ENCODE measurements at regions not wholly inside any gene's neighbourhood (a gene's known extent, or its start where the extent isn't known, plus 50 kb on each side); places are given as distances from the start of the nearest gene placed in this dataset.
"Not testable (repeated sequence)": the region's sequence is repeated elsewhere in the genome, so short reads cannot be mapped to it uniquely, and the experiment has no call there.

DNA sequence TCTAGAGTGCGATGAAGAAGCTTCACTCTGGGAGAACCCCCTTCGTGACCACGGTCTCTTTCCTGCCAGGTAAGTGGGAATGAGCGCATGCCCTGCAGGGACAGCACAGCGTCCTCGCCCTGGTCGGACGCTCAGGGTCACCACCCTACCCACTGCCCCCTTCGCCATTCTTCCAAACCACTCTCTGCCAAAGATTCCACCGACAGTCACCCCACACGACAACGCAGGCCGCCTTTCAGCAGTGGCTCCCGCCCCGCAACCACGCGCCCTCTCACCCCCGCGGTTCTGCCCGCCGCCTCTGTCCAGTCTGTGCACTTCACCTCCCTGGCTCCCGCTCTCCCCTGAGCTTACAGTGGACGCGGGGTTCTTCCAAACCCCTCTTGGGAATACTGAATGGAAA is 82.3 kb upstream of the FCGR1A start:
- DNase-seq (ENCODE audit: low read depth): not testable (repeated sequence)

GRCh38 chr1:149700677-149701567 is 81.6 kb upstream of the FCGR1A start:
- not testable (repeated sequence) for DNase-seq (ENCODE audit: low read depth)

GRCh38 chr1:149708192-149708853 is 74.2 kb upstream of the FCGR1A start:
- not testable (repeated sequence) for DNase-seq (ENCODE audit: low read depth)

- not testable (repeated sequence) for DNase-seq (ENCODE audit: low read depth)
These were observed 70.8 kb upstream of the FCGR1A start for GRCh38 chr1:149711651-149712050.

GRCh38 chr1:149712154-149712927 is 70.2 kb upstream of the FCGR1A start:
- not testable (repeated sequence) for DNase-seq (ENCODE audit: low read depth)

DNA sequence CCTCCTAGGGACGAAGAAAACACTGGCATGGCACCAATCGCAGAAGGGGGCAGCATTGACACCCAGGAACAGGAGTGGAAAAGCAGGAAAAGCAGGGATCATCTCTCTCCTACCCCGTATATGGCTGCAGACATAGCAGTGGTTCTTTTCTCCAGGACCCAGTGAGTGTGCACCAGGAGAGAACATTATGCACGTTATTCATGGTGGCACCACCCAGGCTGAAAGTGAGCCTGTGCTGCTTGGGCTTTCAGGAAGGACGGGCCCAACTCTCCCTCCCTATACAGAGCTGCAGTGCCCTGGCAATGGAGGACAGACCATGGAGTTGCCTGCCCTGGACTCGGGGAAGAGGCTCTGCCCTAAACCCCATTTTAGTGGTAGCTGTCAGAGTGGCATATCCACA is 69.0 kb upstream of the FCGR1A start:
- not testable (repeated sequence) for DNase-seq (ENCODE audit: low read depth)

DNA sequence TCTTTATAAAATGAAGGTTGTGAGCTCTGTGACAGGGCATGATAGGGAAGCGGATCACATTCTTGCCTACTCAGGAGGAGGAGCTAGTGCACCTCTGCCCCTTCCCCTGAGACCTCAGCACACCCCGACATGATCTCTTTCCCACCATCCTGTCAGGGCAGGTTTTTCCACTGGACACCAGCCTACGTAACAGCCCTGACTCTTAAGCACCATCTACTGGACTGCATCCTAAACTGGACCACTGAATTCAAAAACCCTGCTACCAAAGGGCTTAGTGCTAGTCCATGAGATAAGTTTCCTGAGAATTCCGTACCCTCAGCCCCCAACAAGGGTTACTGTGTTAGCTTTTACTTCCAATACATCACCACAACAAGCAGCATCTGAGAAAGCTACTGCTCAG is 68.5 kb upstream of the FCGR1A start:
- not testable (repeated sequence) for DNase-seq (ENCODE audit: low read depth)

GRCh38 chr1:149724618-149725302 is 57.7 kb upstream of the FCGR1A start:
- not testable (repeated sequence) for DNase-seq (ENCODE audit: low read depth)

- not testable (repeated sequence) for DNase-seq (ENCODE audit: low read depth)
These were observed 55.8 kb upstream of the FCGR1A start for GRCh38 chr1:149726688-149727087.

GRCh38 chr1:149728598-149728997 is 53.9 kb upstream of the FCGR1A start:
- not testable (repeated sequence) for DNase-seq (ENCODE audit: low read depth)
